ENCODE measurements at regions not wholly inside any gene's neighbourhood (a gene's known extent, or its start where the extent isn't known, plus 50 kb on each side); places are given as distances from the start of the nearest gene placed in this dataset.
"Not testable (repeated sequence)": the region's sequence is repeated elsewhere in the genome, so short reads cannot be mapped to it uniquely, and the experiment has no call there.

DNA sequence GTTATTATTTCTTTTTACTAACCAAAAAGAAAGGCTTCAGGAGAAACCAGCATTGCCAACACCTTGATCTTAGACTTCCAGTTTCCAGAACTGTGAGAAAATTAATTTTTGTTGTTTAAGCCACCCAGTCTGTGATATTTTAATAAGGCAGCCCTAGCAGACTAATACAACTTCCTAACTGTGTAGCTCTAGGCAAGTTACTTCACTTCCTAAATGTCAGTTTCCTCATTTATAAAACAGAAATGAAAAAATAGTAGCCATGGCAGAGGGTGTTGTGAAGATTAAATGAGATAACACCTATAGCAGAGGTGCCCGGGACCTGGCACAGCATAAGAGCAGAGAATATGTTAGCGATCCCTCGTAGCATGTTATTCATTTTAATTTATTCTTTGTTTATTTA lies 66.6 kb upstream of the HAND1 start:
- no peak for DNase-seq (ENCODE audit: low read depth)

- no peak for DNase-seq (ENCODE audit: low read depth)
Measured at GRCh38 chr5:154543380-154543779, 65.4 kb upstream of the HAND1 start.

DNA sequence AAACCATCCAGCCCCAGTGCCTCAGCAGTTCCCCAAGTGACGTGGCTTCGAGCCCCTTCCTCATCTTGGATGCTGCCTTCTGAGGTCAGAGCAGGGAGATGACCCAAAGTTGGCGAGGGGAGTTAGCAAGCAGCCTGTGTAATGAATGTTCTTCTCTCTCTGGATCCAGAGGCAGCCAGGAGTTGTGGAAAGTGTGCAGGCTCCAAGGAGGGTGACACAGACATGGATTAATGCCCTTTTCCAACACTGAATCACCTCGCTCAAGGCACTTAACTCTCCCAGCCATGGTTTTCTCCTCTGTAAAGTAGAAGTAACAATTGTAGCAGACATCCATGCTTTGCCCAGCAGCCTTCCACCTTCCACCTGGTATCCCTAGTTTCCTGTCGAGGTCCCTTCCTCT lies 64.6 kb upstream of the HAND1 start:
- no peak for DNase-seq (ENCODE audit: low read depth)

DNA sequence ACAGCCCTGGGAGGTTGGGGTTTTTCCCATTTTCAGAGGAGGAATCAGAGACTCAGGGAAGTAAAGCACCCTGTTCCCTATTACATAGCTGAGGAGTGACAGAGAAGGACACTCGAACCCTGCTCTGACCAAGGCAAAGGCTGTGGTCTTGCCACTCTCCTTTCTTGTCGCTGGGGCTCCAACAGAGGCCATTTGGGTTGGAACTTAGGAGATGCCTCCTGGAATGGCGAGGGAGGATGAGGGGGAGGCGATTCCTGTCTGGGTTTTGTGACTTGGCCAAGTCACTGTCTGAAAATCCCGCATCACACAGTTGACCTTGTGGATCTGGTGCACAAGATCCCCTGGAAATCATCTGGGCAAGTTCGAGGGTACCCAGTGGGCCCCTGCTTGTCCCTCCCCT lies 64.0 kb upstream of the HAND1 start:
- no peak for DNase-seq (ENCODE audit: low read depth)

- no peak for DNase-seq (ENCODE audit: low read depth)
Measured at GRCh38 chr5:154541553-154541952, 63.5 kb upstream of the HAND1 start.

DNA sequence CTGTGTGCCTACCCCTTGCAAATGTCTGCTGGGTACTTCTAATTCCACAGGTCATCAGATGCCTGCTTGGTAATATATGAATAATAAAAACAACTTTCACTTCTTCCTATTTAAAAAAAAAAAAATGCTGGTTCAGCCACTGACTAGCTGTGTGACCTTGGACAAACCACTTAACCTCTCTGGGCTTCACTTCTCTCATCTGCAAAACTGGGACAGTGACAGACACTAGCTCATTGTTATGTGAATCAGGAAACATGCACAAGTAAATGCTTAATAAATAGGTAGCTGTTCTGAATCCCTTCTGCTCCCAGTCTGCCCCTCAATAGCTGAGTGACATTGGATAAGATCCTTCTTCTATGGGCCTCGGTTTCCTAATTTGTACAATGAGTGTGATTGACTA lies 62.6 kb upstream of the HAND1 start:
- no peak for DNase-seq (ENCODE audit: low read depth)

- no peak for DNase-seq (ENCODE audit: low read depth)
Measured at GRCh38 chr5:154538492-154538891, 60.5 kb upstream of the HAND1 start.

- DNase-seq (ENCODE audit: low read depth), result not testable (repeated sequence)
Measured at GRCh38 chr5:154536439-154536838, 58.4 kb upstream of the HAND1 start.

DNA sequence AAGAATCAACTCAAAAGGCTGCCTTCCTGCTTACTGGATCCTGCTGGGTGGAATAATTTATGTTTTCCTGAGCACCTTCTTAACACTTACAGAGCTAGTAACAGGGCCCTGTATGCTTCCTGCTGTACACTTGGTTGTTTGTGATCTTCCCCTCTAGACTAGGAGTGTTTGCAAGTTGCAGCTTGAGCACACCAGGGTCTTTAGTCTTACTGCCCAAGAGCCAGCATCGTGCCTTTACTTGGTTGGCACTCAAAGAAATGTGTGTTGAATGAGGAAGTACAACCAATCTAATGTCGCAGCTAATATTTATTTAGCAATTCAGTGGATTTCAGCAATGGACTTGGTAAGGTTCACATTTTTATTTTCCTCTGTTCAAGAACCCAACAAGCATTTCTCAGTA lies 57.5 kb upstream of the HAND1 start:
- no peak for DNase-seq (ENCODE audit: low read depth)

GRCh38 chr5:154534457-154535050 lies 56.5 kb upstream of the HAND1 start:
- DNase-seq (ENCODE audit: low read depth), result no peak

GRCh38 chr5:154529282-154529681 lies 51.3 kb upstream of the HAND1 start:
- no peak for DNase-seq (ENCODE audit: low read depth)

DNA sequence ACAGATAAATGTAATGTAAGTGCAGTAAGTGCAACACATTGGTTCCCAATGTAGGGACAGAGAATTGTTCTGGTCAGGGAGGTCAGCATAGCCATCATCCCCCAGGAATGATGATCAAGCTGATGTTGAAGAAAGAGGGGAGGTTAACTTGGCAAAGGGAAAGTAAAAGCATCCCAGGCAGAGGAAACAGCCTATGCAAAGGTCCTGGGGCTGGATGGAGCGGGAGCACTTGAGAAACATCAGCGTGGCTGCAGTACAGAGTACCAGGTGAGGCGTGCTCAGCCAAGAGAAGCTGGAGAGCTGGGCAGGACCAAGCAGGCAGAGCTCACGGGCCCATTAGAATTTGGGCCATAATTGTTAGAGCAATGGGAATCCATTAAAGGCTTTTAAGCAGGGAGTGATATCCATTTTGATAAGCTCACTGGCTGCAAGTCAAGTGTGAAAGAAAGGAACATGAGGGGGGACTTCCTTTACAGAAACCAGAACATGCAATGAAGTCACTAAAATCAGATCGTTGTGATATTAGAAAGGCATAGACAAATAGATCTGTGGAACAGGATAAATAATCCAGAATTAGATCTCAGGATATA lies 50.1 kb upstream of the HAND1 start:
- DNase-seq (ENCODE audit: low read depth), result no peak
